Fibroblast of villous mesenchyme (primary cell): ENCODE measurements at regions not wholly inside any gene's neighbourhood (a gene's known extent, or its start where the extent isn't known, plus 50 kb on each side); places are given as distances from the start of the nearest gene placed in this dataset.

Experiments
- DNase-seq: peaks from one replicate; pipeline ENCODE4 v3.0.0-alpha.2; 2010; ENCODE audit warnings: low read depth
- H3K4me3 ChIP-seq: 2 replicates; pipeline ENCODE4 v1.5.1; 2011; ENCODE audit warnings: low read depth, mild to moderate bottlenecking, low read length
- TF ChIP-seq, protein P1 (sequence below): IDR thresholded peaks from 2 replicates; pipeline ENCODE4 v1.5.1; 2012; ENCODE audit warnings: low read depth, mild to moderate bottlenecking, low read length; ENCODE audit not compliant: insufficient read depth

DNA sequence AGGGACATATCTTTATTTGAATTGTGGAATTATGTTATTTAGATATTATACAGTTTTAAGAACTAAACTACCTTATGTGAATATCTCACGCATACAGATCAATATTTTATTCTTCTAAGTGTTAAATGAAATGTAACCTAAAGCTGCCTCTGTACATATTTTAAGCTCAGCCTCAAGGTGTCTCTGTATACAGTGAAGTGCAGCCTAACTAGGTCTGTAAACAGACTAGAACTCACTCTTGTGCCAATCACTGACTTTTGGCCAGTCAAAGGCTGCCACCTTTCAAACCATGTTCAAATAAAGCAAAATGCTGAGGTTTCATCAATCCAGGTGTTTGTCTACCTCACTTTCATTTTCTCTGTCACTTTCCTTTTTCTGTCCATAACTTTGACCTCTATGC, 1074.5 kb upstream of the PRKX start:
- no peak for DNase-seq
- TF ChIP-seq, protein P1, sequence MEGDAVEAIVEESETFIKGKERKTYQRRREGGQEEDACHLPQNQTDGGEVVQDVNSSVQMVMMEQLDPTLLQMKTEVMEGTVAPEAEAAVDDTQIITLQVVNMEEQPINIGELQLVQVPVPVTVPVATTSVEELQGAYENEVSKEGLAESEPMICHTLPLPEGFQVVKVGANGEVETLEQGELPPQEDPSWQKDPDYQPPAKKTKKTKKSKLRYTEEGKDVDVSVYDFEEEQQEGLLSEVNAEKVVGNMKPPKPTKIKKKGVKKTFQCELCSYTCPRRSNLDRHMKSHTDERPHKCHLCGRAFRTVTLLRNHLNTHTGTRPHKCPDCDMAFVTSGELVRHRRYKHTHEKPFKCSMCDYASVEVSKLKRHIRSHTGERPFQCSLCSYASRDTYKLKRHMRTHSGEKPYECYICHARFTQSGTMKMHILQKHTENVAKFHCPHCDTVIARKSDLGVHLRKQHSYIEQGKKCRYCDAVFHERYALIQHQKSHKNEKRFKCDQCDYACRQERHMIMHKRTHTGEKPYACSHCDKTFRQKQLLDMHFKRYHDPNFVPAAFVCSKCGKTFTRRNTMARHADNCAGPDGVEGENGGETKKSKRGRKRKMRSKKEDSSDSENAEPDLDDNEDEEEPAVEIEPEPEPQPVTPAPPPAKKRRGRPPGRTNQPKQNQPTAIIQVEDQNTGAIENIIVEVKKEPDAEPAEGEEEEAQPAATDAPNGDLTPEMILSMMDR: no peak
- no peak overlapping the region for H3K4me3 ChIP-seq

DNA sequence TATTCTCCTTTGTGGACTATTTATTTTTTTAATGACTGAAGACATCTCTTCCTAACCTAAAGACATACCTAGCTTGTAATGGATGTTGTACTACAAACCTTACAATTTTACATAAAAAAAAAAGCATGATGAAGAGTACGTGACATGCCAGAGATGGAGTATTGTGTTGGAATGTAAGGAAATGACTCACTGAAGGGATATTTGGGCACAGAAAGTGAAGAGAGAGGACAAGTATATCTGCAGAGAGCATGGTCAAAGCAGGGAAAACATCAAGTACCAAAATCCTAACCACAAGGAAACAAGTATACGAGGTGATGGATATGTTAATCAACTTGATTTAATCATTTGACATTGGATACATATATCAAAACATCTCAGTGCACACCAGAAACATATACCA, 1051.4 kb upstream of the PRKX start:
- TF ChIP-seq, protein P1: no peak
- no peak for DNase-seq
- H3K4me3 ChIP-seq: no peak overlapping the region

DNA sequence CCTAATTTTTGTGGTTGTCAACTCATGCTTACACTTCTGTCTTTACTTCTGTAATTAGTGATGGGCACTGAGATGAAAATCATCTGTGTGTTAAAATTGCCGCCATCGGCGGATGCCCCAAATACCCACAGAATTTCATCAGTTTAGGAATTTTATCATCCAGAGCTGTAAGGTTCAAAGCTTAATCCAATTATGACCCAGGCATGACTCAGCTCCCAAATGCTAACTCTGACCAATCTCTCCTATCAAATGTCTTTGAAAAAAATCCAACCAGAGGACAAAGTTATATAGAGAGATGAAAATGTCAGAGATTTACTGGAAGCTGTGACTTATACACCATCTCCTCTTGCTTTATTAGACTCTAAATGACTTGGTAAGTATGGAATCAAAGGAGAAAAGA, 1048.7 kb upstream of the PRKX start:
- H3K4me3 ChIP-seq: no peak overlapping the region
- DNase-seq: no peak
- TF ChIP-seq, protein P1: no peak

DNA sequence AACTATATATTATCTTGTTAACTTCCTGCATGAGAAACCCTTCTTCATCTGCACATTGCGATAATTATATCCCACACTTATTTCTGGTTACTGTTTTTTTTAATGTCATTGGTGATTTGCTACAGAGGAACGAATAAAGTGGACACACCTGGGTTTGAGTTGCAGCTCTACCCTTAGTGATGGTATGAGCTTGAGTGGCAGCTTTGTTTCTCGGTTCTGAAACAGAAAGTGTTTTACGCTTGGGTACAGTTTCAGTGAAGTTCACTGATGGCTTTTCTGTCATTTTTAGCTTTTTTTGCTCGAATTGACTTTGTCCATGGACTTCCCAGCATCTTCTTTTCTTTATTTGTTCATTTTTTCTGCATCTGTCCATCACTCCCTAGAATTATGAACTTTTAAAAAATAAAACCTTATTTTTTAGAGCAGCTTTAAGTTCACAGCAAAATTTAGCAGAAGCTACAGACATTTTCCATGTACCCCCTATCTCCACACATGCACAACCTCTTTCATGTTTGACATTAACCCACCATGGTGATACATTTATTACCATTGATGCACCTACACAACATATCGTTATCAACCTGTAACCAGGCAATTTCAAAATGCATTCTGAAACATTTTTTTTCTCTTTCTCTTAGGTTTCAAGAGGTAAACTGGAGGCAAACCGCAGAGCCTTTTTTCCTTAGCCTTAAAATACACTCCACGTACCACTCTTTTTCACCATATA, 1041.6 kb upstream of the PRKX start:
- TF ChIP-seq, protein P1: no peak
- DNase-seq: no peak
- H3K4me3 ChIP-seq: no peak overlapping the region

DNA sequence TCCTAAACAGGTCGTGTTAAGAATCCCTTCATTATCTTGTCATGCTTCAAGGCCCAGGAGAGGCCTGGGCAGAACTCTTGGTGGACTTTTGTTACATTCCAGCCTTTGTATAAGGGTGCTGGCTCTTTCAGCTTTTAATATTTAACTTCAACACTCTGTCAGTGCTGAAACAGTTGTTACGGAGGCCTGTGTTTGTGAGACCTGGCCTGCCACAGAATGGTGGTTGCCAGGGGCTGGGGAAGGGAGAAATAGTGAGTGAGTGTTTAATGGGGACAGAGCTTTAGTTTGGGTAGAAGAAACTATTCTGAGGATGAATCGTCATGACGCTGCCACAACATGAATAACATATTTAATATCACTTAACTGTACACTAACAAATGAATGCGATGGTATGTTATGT, 1027.6 kb upstream of the PRKX start:
- DNase-seq: no peak
- TF ChIP-seq, protein P1: no peak
- no peak overlapping the region for H3K4me3 ChIP-seq

DNA sequence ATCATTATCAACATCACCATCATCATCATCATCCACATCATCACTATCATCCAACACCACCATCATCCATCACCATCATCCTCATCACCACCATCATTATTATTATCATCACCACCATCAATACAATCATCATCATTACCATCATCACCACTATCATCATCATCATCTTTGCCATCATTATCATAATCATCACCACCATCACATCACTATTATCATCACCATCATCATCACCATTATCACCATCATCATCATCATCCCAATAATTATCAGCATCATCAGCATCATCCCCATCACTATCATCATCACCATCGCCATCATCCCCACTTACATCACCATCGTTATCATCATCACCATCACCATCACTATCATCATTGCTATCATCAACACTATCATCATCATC, 1021.9 kb upstream of the PRKX start:
- no peak for DNase-seq
- no peak overlapping the region for H3K4me3 ChIP-seq
- TF ChIP-seq, protein P1: no peak
